ENCODE measurements at regions not wholly inside any gene's neighbourhood (a gene's known extent, or its start where the extent isn't known, plus 50 kb on each side); places are given as distances from the start of the nearest gene placed in this dataset.
A peak's percentile ranks its signal among the peaks of the same experiment; 100 is the strongest.

- DNase-seq = no peak
These were observed 65.0 kb upstream of the MEIS2 start for GRCh38 chr15:37165395-37165794.

- DNase-seq = no peak
These were observed 66.1 kb upstream of the MEIS2 start for GRCh38 chr15:37166402-37166801.

- DNase-seq = no peak
These were observed 81.0 kb upstream of the MEIS2 start for GRCh38 chr15:37181339-37181738.

- no peak for DNase-seq
These were observed 99.2 kb upstream of the MEIS2 start for GRCh38 chr15:37199545-37199944.

- DNase-seq = no peak
These were observed 102.7 kb upstream of the MEIS2 start for GRCh38 chr15:37203050-37203449.

GRCh38 chr15:37204692-37205091 is 104.3 kb upstream of the MEIS2 start:
- DNase-seq = no peak

GRCh38 chr15:37206690-37207089 is 106.3 kb upstream of the MEIS2 start:
- no peak for DNase-seq

- DNase-seq = no peak
These were observed 108.0 kb upstream of the MEIS2 start for GRCh38 chr15:37208146-37209040.

- no peak for DNase-seq
These were observed 108.7 kb upstream of the MEIS2 start for GRCh38 chr15:37209041-37209363.

GRCh38 chr15:37217567-37217966 is 117.2 kb upstream of the MEIS2 start:
- DNase-seq = peak in 1 of 3 donors; percentile 0

- no peak for DNase-seq
These were observed 118.1 kb upstream of the MEIS2 start for GRCh38 chr15:37218351-37218916.

- DNase-seq = no peak
These were observed 118.9 kb upstream of the MEIS2 start for GRCh38 chr15:37219211-37219701.

GRCh38 chr15:37220949-37221670 is 120.8 kb upstream of the MEIS2 start:
- no peak for DNase-seq

GRCh38 chr15:37221671-37222145 is 121.4 kb upstream of the MEIS2 start:
- DNase-seq = no peak

GRCh38 chr15:37223089-37223488 is 122.7 kb upstream of the MEIS2 start:
- no peak for DNase-seq

GRCh38 chr15:37229855-37230619 is 129.7 kb upstream of the MEIS2 start:
- DNase-seq = no peak

- no peak for DNase-seq
These were observed 145.0 kb upstream of the MEIS2 start for GRCh38 chr15:37245358-37245757.

- DNase-seq = no peak
These were observed 145.7 kb upstream of the MEIS2 start for GRCh38 chr15:37246065-37246464.

GRCh38 chr15:37246856-37247255 is 146.5 kb upstream of the MEIS2 start:
- no peak for DNase-seq

GRCh38 chr15:37249249-37249648 is 148.9 kb upstream of the MEIS2 start:
- DNase-seq = no peak

- no peak for DNase-seq
These were observed 152.2 kb upstream of the MEIS2 start for GRCh38 chr15:37252530-37252929.

GRCh38 chr15:37253877-37254276 is 153.5 kb upstream of the MEIS2 start:
- no peak for DNase-seq

- no peak for DNase-seq
These were observed 159.9 kb upstream of the MEIS2 start for GRCh38 chr15:37260255-37260654.
